T-helper 2 cell treated with Interferon-gamma antibody and Interleukin-4, amounts not matched to agents 5 μg/mL and 100 μg/mL, for 36 hours (primary cell): ENCODE measurements at regions not wholly inside any gene's neighbourhood (a gene's known extent, or its start where the extent isn't known, plus 50 kb on each side); places are given as distances from the start of the nearest gene placed in this dataset.
"Not testable (repeated sequence)": the region's sequence is repeated elsewhere in the genome, so short reads cannot be mapped to it uniquely, and the experiment has no call there.

Source experiments
- DNase-seq: peaks from one replicate; pipeline ENCODE4 v3.0.0; 2021; ENCODE audit warnings: low spot score
- H3K27ac Mint-ChIP-seq: one replicate; pipeline ENCODE4 v1.8.0; 2021; ENCODE audit warnings: mild to moderate bottlenecking, mixed read lengths
- H3K27me3 Mint-ChIP-seq: one replicate; pipeline ENCODE4 v1.8.0; 2021; ENCODE audit warnings: low read depth, mixed read lengths
- H3K36me3 Mint-ChIP-seq: one replicate; pipeline ENCODE4 v1.8.0; 2021; ENCODE audit warnings: low read depth, mixed read lengths
- H3K4me1 Mint-ChIP-seq: one replicate; pipeline ENCODE4 v1.8.0; 2021; ENCODE audit warnings: low read depth, mixed read lengths
- H3K4me3 Mint-ChIP-seq: one replicate; pipeline ENCODE4 v1.8.0; 2022; ENCODE audit warnings: mild to moderate bottlenecking, moderate library complexity, mixed read lengths
- H3K9me3 Mint-ChIP-seq: one replicate; pipeline ENCODE4 v1.8.0; 2021; ENCODE audit warnings: mixed read lengths

DNA sequence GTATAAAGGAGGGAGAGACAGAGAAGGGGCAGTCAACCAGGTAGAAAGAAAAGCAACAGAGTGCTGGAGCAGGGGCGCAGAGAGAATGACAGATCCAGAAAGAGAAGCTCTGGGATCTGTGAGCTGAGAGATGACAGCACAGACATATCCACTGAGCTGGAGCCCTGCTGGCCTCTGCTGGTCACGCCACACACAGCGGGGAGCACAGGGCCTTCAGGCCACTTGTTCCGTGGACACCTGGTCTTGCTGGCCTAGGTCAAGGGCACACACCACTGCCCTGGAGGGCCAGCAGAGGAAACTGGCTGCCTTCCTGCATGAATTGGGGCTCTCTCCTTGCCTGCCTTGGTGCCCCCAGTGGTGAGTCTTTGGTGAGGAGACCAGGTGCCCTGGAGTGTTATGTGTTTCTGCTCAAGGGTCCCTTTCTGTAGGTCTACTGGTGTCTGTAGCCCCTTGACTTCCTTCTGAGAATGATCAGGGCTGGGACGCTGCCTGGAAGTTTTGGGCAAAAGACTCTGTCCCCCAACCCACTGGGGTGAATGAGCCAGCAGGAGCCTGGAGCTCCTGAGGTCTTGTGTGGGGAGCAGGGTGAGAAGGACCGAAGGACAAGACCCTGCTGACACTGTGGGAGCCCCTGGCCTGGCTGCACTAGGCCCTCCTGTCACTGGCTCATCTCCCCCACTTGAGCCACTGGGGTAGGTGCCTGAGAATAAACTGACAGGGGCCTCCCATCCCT is 59.2 kb upstream of the ADAMTS2 start:
- Mint-ChIP-seq H3K36me3 (no peaks in the 10 kb centered on the region), H3K4me3 (no peak overlapping the region), H3K27ac (no peak overlapping the region), H3K9me3 (peaks cover 30% of the 10 kb centered on the region), H3K27me3 (no peaks in the 10 kb centered on the region), H3K4me1 (no peaks in the 10 kb centered on the region)
- no peak for DNase-seq

DNA sequence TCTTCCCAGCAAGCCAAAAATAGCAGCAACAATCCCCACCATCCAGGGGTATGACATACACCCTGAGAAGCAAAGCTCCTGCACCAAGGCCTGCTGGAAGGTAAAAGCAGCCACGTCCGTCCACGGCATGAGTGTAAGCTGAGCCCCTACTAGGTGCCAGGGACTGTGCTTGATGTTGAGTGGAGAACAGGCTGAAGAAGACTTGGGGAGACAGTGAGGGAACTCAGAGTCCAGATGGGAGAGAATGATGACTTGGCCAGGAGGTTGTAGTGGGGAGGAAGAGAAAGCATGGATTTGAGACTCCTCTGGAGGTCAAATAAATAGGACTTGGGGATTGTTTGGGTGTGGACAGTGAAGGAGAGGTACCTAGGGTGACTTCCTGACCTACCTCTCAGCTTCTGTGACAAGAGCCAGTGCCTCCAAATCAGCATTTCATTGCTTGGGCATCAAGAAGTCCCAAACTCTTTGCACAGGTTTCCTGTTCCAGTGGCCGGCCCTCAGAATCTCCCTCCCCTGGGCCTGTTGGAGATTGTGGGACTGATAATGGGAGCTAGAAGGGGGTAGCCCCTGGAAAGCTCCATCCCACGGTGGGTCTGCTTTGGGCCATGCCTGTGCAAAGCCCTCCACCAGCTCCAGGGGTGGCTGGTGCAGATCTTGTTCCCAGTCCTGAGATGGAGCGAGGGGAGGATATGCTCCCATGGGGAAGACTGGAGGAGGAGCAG is 58.3 kb upstream of the ADAMTS2 start:
- Mint-ChIP-seq H3K4me3 (no peak overlapping the region), H3K9me3 (peaks cover 38% of the 10 kb centered on the region), H3K36me3 (no peaks in the 10 kb centered on the region), H3K27me3 (no peaks in the 10 kb centered on the region), H3K4me1 (no peaks in the 10 kb centered on the region), H3K27ac (no peak overlapping the region)
- no peak for DNase-seq

DNA sequence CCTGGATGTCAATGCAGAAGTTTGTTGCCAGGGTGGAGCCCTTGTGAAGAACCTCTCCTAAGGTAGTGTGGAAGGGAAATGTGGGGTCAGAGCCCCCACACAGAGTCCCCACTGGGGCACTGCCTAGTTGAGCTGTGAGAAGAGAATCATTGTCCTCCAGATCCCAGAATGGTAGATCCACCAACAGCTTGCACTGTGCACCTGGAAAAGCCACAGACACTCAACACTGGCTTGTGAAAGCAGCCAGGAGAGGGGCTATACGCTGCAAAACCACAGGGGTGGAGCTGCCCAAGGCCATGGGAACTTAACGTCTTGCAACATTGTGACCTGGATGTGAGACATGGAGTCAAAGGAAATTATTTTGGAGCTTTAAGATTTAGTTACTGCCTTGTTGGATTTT is 55.2 kb upstream of the ADAMTS2 start:
- H3K4me1 Mint-ChIP-seq, H3K4me3 Mint-ChIP-seq, H3K27me3 Mint-ChIP-seq, H3K36me3 Mint-ChIP-seq, DNase-seq, H3K27ac Mint-ChIP-seq: not testable (repeated sequence)
- H3K9me3 Mint-ChIP-seq, result peaks cover 45% of the 10 kb centered on the region

GRCh38 chr5:179400020-179400419 is 54.8 kb upstream of the ADAMTS2 start:
- Mint-ChIP-seq H3K36me3 (no peaks in the 10 kb centered on the region), H3K9me3 (peaks cover 49% of the 10 kb centered on the region), H3K4me3 (no peak overlapping the region), H3K27me3 (no peaks in the 10 kb centered on the region), H3K4me1 (no peaks in the 10 kb centered on the region), H3K27ac (no peak overlapping the region)
- DNase-seq, result no peak

- not testable (repeated sequence) for DNase-seq, H3K4me1 Mint-ChIP-seq, H3K36me3 Mint-ChIP-seq, H3K27ac Mint-ChIP-seq, H3K4me3 Mint-ChIP-seq, H3K27me3 Mint-ChIP-seq
- peaks cover 49% of the 10 kb centered on the region for H3K9me3 Mint-ChIP-seq
Measured at GRCh38 chr5:179399327-179399726, 54.1 kb upstream of the ADAMTS2 start.

DNA sequence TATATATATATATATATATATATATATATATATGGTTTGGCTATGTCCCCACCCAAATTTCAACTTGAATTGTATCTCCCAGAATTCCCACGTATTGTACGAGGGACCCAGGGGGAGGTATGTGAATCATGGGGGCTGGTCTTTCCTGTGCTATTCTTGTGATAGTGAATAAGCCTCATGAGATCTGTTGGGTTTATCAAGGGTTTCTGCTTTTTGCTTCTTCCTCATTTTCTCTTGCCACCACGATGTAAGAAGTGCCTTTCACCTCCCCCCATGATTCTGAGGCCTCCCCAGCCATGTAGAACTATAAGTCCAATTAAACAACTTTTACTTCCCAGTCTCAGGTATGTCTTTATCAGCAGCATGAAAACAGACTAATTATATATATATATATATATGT is 52.3 kb upstream of the ADAMTS2 start:
- H3K36me3 Mint-ChIP-seq, result no peaks in the 10 kb centered on the region
- no peaks in the 10 kb centered on the region for H3K4me1 Mint-ChIP-seq
- H3K9me3 Mint-ChIP-seq, result peaks cover 52% of the 10 kb centered on the region
- H3K27me3 Mint-ChIP-seq, result no peaks in the 10 kb centered on the region
- no peak overlapping the region for H3K27ac Mint-ChIP-seq
- H3K4me3 Mint-ChIP-seq, result no peak overlapping the region
- DNase-seq, result no peak
